Peyer's patch (tissue), 4 donors: ENCODE measurements at regions not wholly inside any gene's neighbourhood (a gene's known extent, or its start where the extent isn't known, plus 50 kb on each side); places are given as distances from the start of the nearest gene placed in this dataset.

Experiments
- DNase-seq, 3 donors: peaks; one replicate each; pipeline ENCODE4 v3.0.0-alpha.2; 2017 to 2019
- H3K27ac ChIP-seq, 4 donors: fragments of 200-600 bp; sonication (generic); one replicate each; pipeline ENCODE4 v1.5.1; 2016 to 2019
- H3K27me3 ChIP-seq, 2 donors: fragments of 200-600 bp; sonication (generic); one replicate each; pipeline ENCODE4 v1.5.1; 2019
- H3K36me3 ChIP-seq, 3 donors: fragments of 200-600 bp; sonication (generic); one replicate each; pipeline ENCODE4 v1.5.1; 2016 to 2019
- H3K4me1 ChIP-seq, 4 donors: fragments of 200-600 bp; sonication (generic); one replicate each; pipeline ENCODE4 v1.5.1; 2016 to 2019
- H3K4me3 ChIP-seq, 4 donors: fragments of 200-600 bp; sonication (generic); 1 replicate in 3 of 4; 2 replicates in 1 of 4; pipeline ENCODE4 v1.5.1; 2016 to 2019; ENCODE audit warnings: mild to moderate bottlenecking in 1 of 4
- H3K9me3 ChIP-seq, 4 donors: fragments of 200-600 bp; sonication (generic); one replicate each; pipeline ENCODE4 v1.5.1; 2016 to 2019; ENCODE audit warnings: mild to moderate bottlenecking in 1 of 4
- POLR2A ChIP-seq, 2 donors: fragments of 450-650 bp; IDR thresholded peaks; one replicate each; pipeline ENCODE4 v1.5.1; 2017; ENCODE audit warnings: antibody characterized with exemption in 2 of 2, mild to moderate bottlenecking in 2 of 2, moderate library complexity in 2 of 2
- TF ChIP-seq, protein P1 (sequence below), 6 experiments: fragments of 450-650 bp in 4 of 6; fragments of 200-600 bp in 2 of 6; sonication (generic) in 1 of 6; IDR thresholded peaks; one replicate each; pipeline ENCODE4 v1.5.1; 2017 to 2019; ENCODE audit warnings: antibody characterized with exemption in 6 of 6, mild to moderate bottlenecking in 3 of 6, moderate library complexity in 1 of 6

GRCh38 chr4:121217351-121217750, 53.2 kb upstream of the TNIP3 start:
- no peak overlapping the region for H3K27ac ChIP-seq
- no peaks in the 10 kb centered on the region for H3K9me3 ChIP-seq
- no peak overlapping the region for H3K4me3 ChIP-seq
- no peaks in the 10 kb centered on the region for H3K36me3 ChIP-seq
- H3K4me1 ChIP-seq, result no peaks in the 10 kb centered on the region
- no peak for TF ChIP-seq POLR2A (IDR thresholded peaks at IDR 0.05)
- TF ChIP-seq, protein P1, sequence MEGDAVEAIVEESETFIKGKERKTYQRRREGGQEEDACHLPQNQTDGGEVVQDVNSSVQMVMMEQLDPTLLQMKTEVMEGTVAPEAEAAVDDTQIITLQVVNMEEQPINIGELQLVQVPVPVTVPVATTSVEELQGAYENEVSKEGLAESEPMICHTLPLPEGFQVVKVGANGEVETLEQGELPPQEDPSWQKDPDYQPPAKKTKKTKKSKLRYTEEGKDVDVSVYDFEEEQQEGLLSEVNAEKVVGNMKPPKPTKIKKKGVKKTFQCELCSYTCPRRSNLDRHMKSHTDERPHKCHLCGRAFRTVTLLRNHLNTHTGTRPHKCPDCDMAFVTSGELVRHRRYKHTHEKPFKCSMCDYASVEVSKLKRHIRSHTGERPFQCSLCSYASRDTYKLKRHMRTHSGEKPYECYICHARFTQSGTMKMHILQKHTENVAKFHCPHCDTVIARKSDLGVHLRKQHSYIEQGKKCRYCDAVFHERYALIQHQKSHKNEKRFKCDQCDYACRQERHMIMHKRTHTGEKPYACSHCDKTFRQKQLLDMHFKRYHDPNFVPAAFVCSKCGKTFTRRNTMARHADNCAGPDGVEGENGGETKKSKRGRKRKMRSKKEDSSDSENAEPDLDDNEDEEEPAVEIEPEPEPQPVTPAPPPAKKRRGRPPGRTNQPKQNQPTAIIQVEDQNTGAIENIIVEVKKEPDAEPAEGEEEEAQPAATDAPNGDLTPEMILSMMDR (IDR thresholded peaks at IDR 0.05), result no peak
- DNase-seq, result no peak
- no peaks in the 10 kb centered on the region for H3K27me3 ChIP-seq

DNA sequence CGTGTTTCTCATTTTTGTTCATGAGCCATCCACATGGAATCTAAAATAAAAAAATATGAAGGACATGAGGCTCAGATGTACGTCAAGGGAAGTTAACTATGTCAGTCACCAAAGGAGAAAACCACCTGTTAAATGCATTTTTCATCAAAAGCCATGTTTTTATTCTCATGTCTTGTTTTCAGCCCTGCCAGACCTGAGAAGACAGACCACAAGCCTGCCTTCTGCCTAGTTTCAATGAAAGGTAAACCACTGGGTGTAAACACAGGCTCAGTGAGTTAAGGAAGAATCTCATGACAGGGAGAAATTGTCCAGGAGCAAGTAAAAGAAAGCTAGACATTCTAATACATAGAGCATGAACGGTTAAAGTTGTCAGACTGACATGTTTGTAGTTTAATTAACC, 52.3 kb upstream of the TNIP3 start:
- Histone ChIP-seq H3K36me3 (no peaks in the 10 kb centered on the region), H3K27me3 (no peaks in the 10 kb centered on the region), H3K27ac (peak overlapping the region in 2 of 4 donors; percentile 13 to 15), H3K9me3 (no peaks in the 10 kb centered on the region), H3K4me1 (no peaks in the 10 kb centered on the region), H3K4me3 (no peak overlapping the region)
- no peak for DNase-seq
- no peak for TF ChIP-seq POLR2A (IDR thresholded peaks at IDR 0.05)
- TF ChIP-seq, protein P1 (IDR thresholded peaks at IDR 0.05), result no peak

- Histone ChIP-seq H3K36me3 (no peaks in the 10 kb centered on the region), H3K4me1 (no peaks in the 10 kb centered on the region), H3K27me3 (no peaks in the 10 kb centered on the region), H3K9me3 (no peaks in the 10 kb centered on the region), H3K4me3 (no peak overlapping the region), H3K27ac (no peak overlapping the region)
- DNase-seq, result no peak
- TF ChIP-seq, protein P1 (IDR thresholded peaks at IDR 0.05), result no peak
- no peak for TF ChIP-seq POLR2A (IDR thresholded peaks at IDR 0.05)
Measured at GRCh38 chr4:121213940-121214339, 49.8 kb upstream of the TNIP3 start.
